Ovary (tissue), 7 donors: ENCODE measurements at regions not wholly inside any gene's neighbourhood (a gene's known extent, or its start where the extent isn't known, plus 50 kb on each side); places are given as distances from the start of the nearest gene placed in this dataset.

Experiments used
- DNase-seq, 5 donors: peaks; one replicate each; pipeline ENCODE4 v3.0.0-alpha.2; 2019 to 2020
- H3K27ac ChIP-seq, 2 donors: fragments of 200-600 bp; one replicate each; pipeline versions ENCODE4 v1.5.1 to v1.8.0; 2019 to 2022
- H3K27me3 ChIP-seq: fragments of 200-600 bp; one replicate; pipeline ENCODE4 v1.8.0; 2022
- H3K36me3 ChIP-seq: fragments of 200-600 bp; sonication (generic); one replicate; pipeline ENCODE4 v1.5.1; 2019
- H3K4me1 ChIP-seq: one replicate; pipeline ENCODE4 v1.8.1; 2013; ENCODE audit warnings: mild to moderate bottlenecking, moderate library complexity; ENCODE audit not compliant: insufficient read depth
- H3K4me3 ChIP-seq: fragments of 200-600 bp; sonication (generic); one replicate; pipeline ENCODE4 v1.5.1; 2017
- H3K9me3 ChIP-seq, 2 donors: fragments of 200-600 bp in 1 of 2; sonication (generic) in 1 of 2; one replicate each; pipeline versions ENCODE4 v1.5.1 to v1.8.1; 2013 to 2019; ENCODE audit warnings: mild to moderate bottlenecking in 1 of 2, moderate library complexity in 1 of 2
- EP300 ChIP-seq: sonication (generic); formaldehyde crosslinking; IDR thresholded peaks from one replicate; pipeline ENCODE4 v1.6.1; 2017; ENCODE audit warnings: antibody characterized with exemption
- POLR2A ChIP-seq: fragments of 450-650 bp; IDR thresholded peaks from one replicate; pipeline ENCODE4 v1.6.1; 2017; ENCODE audit warnings: antibody characterized with exemption, mild to moderate bottlenecking, moderate library complexity
- WGBS, 3 donors: extraction: QIAGEN DNeasy Blood & Tissue Kit in 1 of 3; methylation state at CpG; one replicate each; pipeline versions ENCODE4 v1.1.5 to v1.1.7; 2013 to 2017; 5-methylcytosine and 5-hydroxymethylcytosine counted together
- intact Hi-C, 4 donors: fragments of 100-400 bp; cut with DNase I; formaldehyde crosslinking; loops; one replicate each; pipeline versions ENCODE4 v1.11.0 to v1.15.1; 2022 to 2023
- TF ChIP-seq, protein P1 (sequence below), 3 donors: fragments of 450-650 bp in 2 of 3; fragments of 200-600 bp in 1 of 3; IDR thresholded peaks; one replicate each; pipeline versions ENCODE4 v1.5.1 to v1.8.0; 2016 to 2022; ENCODE audit warnings: antibody characterized with exemption in 3 of 3, mild to moderate bottlenecking in 1 of 3
- donor health status: DM: no; HTN: no; CAD: no; lungs with moderate emphysema.
- donor health status: DM: no; HTN: no; CAD: no.
- donor health status: Bipolar disorder and iron deficiency.
- donor health status: DM: no; HTN: no; CAD: no.
- donor health status: DM: yes; HTN: yes; CAD: no.

DNA sequence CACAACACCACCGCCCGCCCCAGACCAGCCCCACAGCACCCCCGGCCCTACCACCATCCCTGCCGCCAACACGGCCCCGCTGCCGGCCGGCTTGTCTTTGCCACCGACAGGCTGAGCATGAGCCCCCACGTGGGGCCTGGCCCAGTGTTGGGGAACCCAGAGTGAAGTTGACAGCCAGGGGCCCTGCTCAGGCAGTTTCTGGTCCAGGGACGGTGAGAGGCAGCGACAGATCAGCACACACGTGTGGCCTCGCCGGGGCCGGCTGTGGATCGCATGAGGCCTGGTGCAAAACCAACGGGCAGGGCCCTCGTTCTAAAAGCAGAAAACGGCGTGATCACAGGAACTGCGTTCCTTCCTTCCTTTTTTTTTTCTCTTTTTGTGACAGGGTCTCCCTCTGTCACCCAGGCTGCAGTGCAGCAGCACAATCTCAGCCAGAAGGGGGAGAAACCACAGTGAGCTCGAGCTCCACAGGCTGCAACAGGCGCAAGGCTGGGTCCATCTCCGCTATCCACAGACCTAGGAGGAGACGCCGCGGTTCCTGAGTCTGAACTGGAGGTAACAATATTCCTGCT is 50.5 kb upstream of the FBRSL1 start:
- no peaks in the 10 kb centered on the region for H3K9me3 ChIP-seq
- H3K4me3 ChIP-seq: no peak overlapping the region
- no peaks in the 10 kb centered on the region for H3K4me1 ChIP-seq
- H3K27me3 ChIP-seq: no peaks in the 10 kb centered on the region
- no peak overlapping the region for H3K27ac ChIP-seq
- no peak for DNase-seq
- no peaks in the 10 kb centered on the region for H3K36me3 ChIP-seq
- intact Hi-C loops: no loop called here
- 90 to 92% (median 91%) methylated on average over 28 of the region's 28 CpGs for WGBS, 3 donors
- TF ChIP-seq, protein P1, sequence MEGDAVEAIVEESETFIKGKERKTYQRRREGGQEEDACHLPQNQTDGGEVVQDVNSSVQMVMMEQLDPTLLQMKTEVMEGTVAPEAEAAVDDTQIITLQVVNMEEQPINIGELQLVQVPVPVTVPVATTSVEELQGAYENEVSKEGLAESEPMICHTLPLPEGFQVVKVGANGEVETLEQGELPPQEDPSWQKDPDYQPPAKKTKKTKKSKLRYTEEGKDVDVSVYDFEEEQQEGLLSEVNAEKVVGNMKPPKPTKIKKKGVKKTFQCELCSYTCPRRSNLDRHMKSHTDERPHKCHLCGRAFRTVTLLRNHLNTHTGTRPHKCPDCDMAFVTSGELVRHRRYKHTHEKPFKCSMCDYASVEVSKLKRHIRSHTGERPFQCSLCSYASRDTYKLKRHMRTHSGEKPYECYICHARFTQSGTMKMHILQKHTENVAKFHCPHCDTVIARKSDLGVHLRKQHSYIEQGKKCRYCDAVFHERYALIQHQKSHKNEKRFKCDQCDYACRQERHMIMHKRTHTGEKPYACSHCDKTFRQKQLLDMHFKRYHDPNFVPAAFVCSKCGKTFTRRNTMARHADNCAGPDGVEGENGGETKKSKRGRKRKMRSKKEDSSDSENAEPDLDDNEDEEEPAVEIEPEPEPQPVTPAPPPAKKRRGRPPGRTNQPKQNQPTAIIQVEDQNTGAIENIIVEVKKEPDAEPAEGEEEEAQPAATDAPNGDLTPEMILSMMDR (IDR thresholded peaks at IDR 0.05): no peak
- TF ChIP-seq POLR2A (no peak), EP300 (no peak)

- H3K27me3 ChIP-seq: no peaks in the 10 kb centered on the region
- no peak for DNase-seq
- intact Hi-C loops: no loop called here
- no peaks in the 10 kb centered on the region for H3K4me1 ChIP-seq
- TF ChIP-seq POLR2A (no peak), EP300 (no peak)
- TF ChIP-seq, protein P1 (IDR thresholded peaks at IDR 0.05): no peak
- no peaks in the 10 kb centered on the region for H3K36me3 ChIP-seq
- WGBS, 3 donors: 92 to 95% (median 93%) methylated on average over 27 to 28 of the region's 28 CpGs
- no peak overlapping the region for H3K4me3 ChIP-seq
- no peak overlapping the region for H3K27ac ChIP-seq
- H3K9me3 ChIP-seq: no peaks in the 10 kb centered on the region
Observed at GRCh38 chr12:132438726-132439125, 51.2 kb upstream of the FBRSL1 start.

DNA sequence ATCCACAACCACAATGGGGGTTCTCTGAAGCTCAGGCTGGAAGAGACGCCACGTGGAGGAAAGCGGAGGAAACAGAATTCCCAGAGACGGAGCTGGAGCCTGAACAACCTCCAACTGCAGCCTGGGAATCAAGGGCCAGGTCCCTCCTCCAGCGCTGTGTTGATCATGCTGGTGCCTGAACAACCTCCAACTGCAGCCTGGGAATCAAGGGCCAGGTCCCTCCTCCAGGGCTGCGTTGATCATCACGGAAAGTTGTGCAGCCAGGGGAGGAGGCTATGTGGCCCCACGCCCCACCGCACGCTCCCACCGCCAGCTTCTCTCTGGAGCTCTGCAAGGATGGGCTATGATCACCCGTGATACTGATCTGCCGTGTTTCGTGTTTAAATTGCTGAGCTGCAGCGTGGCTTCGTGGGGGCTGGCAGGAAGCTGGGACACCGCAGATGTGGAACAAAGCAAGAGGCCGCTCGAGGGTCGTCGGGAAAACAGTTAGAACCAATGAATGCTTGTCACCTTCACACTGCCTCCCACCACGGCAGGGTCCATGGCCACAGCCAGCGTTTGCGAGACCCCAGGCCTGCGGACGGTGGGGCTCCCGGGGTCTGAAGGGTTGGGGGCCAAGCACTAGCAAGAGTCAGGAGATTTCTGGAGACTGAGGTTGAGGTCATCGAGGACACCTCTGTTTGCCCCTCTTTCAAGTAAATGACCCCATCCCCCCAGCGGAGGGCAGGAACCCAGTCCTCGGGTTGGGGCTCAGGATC is 51.8 kb upstream of the FBRSL1 start:
- 49 to 66% (median 57%) methylated on average over 29 to 30 of the region's 30 CpGs for WGBS, 3 donors
- no peak for DNase-seq
- no peaks in the 10 kb centered on the region for H3K4me1 ChIP-seq
- no peaks in the 10 kb centered on the region for H3K27me3 ChIP-seq
- intact Hi-C loops: no loop called here
- H3K36me3 ChIP-seq: no peaks in the 10 kb centered on the region
- H3K27ac ChIP-seq: no peak overlapping the region
- H3K4me3 ChIP-seq: no peak overlapping the region
- TF ChIP-seq POLR2A (no peak), EP300 (no peak)
- TF ChIP-seq, protein P1 (IDR thresholded peaks at IDR 0.05): no peak
- no peaks in the 10 kb centered on the region for H3K9me3 ChIP-seq

DNA sequence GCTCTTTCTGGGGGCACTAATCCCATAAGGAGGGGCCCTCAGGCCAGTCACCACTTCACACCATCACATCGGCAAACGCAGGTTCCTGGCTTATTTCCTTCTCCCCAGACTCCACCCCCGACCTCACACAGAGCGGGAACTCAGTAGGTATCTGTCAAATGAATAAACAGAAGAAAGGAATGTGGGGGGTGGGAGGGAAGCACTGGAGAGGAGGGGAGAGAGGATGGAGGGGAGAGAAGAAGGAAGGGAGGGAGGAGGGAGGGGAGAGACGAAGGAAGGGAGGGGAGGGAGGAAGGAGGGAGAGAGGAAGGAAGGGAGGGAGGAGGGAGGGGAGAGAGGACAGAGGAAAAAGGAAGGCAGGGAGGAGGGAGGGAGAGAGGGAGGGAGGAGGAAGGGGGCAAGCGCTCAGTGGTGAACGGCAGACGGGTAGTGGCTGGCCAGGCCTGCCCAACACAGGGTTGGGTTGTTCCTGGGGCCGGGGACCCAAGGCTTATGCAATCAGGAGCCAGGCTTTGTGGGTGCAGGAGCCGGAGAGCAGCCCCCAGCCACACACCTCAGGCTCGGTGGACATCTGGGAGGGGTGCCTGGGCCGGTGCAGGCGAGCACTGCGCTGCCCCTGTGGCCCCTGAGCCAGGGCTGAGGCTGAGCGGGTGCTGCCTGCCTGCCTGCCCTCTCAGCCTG is 52.6 kb upstream of the FBRSL1 start:
- H3K4me3 ChIP-seq: no peak overlapping the region
- no peak overlapping the region for H3K27ac ChIP-seq
- no peaks in the 10 kb centered on the region for H3K36me3 ChIP-seq
- intact Hi-C loops: no loop called here
- no peaks in the 10 kb centered on the region for H3K4me1 ChIP-seq
- H3K9me3 ChIP-seq: no peaks in the 10 kb centered on the region
- 21 to 37% (median 27%) methylated on average over 15 of the region's 15 CpGs for WGBS, 3 donors
- no peak for TF ChIP-seq EP300
- TF ChIP-seq, protein P1 (IDR thresholded peaks at IDR 0.05): no peak
- no peaks in the 10 kb centered on the region for H3K27me3 ChIP-seq
- no peak for DNase-seq
